ENCODE measurements at regions not wholly inside any gene's neighbourhood (a gene's known extent, or its start where the extent isn't known, plus 50 kb on each side); places are given as distances from the start of the nearest gene placed in this dataset.
"Not testable (repeated sequence)": the region's sequence is repeated elsewhere in the genome, so short reads cannot be mapped to it uniquely, and the experiment has no call there.

DNA sequence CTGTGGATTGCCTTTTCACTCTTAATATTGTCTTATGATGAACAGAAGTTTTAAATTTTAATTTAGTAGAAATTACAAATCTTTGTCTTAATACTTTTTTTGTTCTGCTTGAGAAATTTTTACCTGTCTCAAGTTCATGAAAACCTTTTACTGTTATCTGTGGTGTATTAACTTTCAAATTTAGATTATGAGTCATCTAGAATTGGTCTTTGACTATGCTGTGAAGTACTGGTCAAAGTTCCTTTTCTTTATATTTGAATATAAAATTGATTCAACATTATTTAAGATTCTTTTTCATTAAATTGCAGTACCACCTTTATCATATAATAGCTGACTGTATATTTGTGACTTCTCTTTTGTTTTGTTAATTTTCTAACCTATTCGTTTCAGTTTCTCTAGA is 1385.5 kb upstream of the ZEB2 start:
- H3K27me3 ChIP-seq (ENCODE audit: control insufficient read depth, insufficient read depth, low read length) = no peaks in the 10 kb centered on the region
- DNase-seq = no peak
- no peaks in the 10 kb centered on the region for H3K36me3 ChIP-seq (replicated peaks; ENCODE audit: control insufficient read depth, insufficient read depth, low read length)
- H3K4me3 ChIP-seq (ENCODE audit: insufficient read depth, low read depth, low read length) = no peak overlapping the region

GRCh38 chr2:145897151-145897550 is 1377.2 kb upstream of the ZEB2 start:
- Histone ChIP-seq H3K27me3 (ENCODE audit: control insufficient read depth, insufficient read depth, low read length) (no peaks in the 10 kb centered on the region), H3K36me3 (replicated peaks; ENCODE audit: control insufficient read depth, insufficient read depth, low read length) (no peaks in the 10 kb centered on the region), H3K4me3 (ENCODE audit: insufficient read depth, low read depth, low read length) (no peak overlapping the region)
- DNase-seq = no peak

DNA sequence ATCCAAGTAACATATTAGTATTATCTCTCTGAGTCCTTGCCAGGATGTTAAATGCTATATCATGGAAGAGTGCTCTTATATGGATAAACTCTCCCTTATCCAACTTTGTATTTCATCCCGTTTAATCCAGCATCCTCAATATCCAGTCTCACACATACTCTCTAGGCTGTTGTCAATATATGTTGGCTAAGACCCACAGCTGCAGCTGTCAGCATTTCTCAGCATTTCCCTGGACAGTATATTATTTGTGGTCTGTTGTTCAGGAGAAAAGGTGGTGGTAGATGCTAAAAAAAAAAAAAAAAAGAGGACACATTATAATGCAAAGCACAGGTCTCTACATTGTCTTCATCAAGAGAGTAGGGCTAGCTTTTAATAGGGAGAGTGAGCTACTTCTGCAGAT is 1368.0 kb upstream of the ZEB2 start:
- Histone ChIP-seq H3K36me3 (replicated peaks; ENCODE audit: control insufficient read depth, insufficient read depth, low read length) (no peaks in the 10 kb centered on the region), H3K27me3 (ENCODE audit: control insufficient read depth, insufficient read depth, low read length) (no peaks in the 10 kb centered on the region), H3K4me3 (ENCODE audit: insufficient read depth, low read depth, low read length) (no peak overlapping the region)
- DNase-seq = no peak

DNA sequence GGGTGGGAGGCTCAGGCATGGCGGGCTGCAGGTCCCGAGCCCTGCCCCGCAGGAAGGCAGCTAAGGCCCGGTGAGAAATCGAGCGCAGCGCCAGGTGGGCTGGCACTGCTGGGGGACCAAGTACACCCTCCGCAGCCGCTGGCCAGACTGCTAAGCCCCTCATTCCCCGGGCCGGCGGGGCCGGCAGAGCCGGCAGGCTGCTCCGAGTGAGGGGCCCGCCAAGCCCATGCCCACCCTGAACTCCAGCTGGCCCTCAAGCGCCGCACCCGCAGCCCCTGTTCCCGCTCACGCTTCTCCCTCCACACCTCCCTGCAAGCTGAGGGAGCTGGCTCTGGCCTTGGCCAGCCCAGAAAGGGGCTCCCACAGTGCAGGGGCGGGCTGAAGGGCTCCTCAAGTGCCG is 1361.1 kb upstream of the ZEB2 start:
- not testable (repeated sequence) for DNase-seq; H3K36me3 ChIP-seq (replicated peaks; ENCODE audit: control insufficient read depth, insufficient read depth, low read length); H3K27me3 ChIP-seq (ENCODE audit: control insufficient read depth, insufficient read depth, low read length); H3K4me3 ChIP-seq (ENCODE audit: insufficient read depth, low read depth, low read length)

GRCh38 chr2:145875016-145875415 is 1355.1 kb upstream of the ZEB2 start:
- Histone ChIP-seq H3K27me3 (ENCODE audit: control insufficient read depth, insufficient read depth, low read length) (no peaks in the 10 kb centered on the region), H3K4me3 (ENCODE audit: insufficient read depth, low read depth, low read length) (no peak overlapping the region), H3K36me3 (replicated peaks; ENCODE audit: control insufficient read depth, insufficient read depth, low read length) (no peaks in the 10 kb centered on the region)
- DNase-seq = no peak

GRCh38 chr2:145874466-145874865 is 1354.5 kb upstream of the ZEB2 start:
- Histone ChIP-seq H3K27me3 (ENCODE audit: control insufficient read depth, insufficient read depth, low read length) (no peaks in the 10 kb centered on the region), H3K4me3 (ENCODE audit: insufficient read depth, low read depth, low read length) (no peak overlapping the region), H3K36me3 (replicated peaks; ENCODE audit: control insufficient read depth, insufficient read depth, low read length) (no peaks in the 10 kb centered on the region)
- no peak for DNase-seq

- no peak overlapping the region for H3K4me3 ChIP-seq (ENCODE audit: insufficient read depth, low read depth, low read length)
- DNase-seq = no peak
- H3K27me3 ChIP-seq (ENCODE audit: control insufficient read depth, insufficient read depth, low read length) = no peaks in the 10 kb centered on the region
- no peaks in the 10 kb centered on the region for H3K36me3 ChIP-seq (replicated peaks; ENCODE audit: control insufficient read depth, insufficient read depth, low read length)
Observed at GRCh38 chr2:145864501-145864900, 1344.6 kb upstream of the ZEB2 start.

- no peak for DNase-seq
- no peaks in the 10 kb centered on the region for H3K36me3 ChIP-seq (replicated peaks; ENCODE audit: control insufficient read depth, insufficient read depth, low read length)
- H3K27me3 ChIP-seq (ENCODE audit: control insufficient read depth, insufficient read depth, low read length) = no peaks in the 10 kb centered on the region
- H3K4me3 ChIP-seq (ENCODE audit: insufficient read depth, low read depth, low read length) = no peak overlapping the region
Observed at GRCh38 chr2:145861940-145862339, 1342.0 kb upstream of the ZEB2 start.

DNA sequence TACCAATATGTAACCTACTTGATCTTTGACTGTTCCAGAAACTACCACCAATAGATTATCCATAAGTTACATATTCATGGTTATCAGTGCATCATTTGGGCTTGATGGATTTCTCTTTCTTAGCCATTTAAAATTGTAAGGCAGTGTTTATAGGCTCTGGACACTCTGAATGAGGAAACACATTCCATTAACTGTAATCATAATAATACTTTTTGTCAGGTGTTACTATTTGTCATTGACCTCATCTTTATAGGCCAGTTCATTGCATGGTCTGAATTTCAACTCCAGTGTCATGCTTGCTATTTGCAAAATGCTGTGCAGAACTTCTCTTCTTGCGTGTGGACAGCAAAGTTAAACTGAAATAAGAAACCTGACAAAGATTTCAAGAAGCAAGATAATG is 1340.2 kb upstream of the ZEB2 start:
- DNase-seq = no peak
- Histone ChIP-seq H3K36me3 (replicated peaks; ENCODE audit: control insufficient read depth, insufficient read depth, low read length) (no peaks in the 10 kb centered on the region), H3K27me3 (ENCODE audit: control insufficient read depth, insufficient read depth, low read length) (no peaks in the 10 kb centered on the region), H3K4me3 (ENCODE audit: insufficient read depth, low read depth, low read length) (no peak overlapping the region)

DNA sequence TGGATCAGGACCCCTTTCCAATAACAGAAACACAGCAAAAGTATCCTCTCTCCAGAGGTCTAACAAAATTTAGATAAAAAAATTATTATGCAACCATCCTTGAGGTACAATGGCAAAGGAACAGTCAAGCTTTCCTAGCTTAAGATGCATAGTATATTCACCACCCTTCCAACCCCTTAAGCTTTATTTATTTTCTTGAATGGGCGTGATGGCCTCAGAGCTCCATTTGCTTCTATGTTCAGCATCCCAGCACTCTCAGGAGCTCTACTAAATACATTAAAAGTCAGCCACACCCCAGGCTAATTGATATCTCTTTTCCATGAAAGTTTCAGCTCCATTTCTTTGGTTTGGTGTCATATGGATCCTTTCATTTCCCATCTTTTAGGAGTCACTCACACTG is 1335.2 kb upstream of the ZEB2 start:
- Histone ChIP-seq H3K27me3 (ENCODE audit: control insufficient read depth, insufficient read depth, low read length) (no peaks in the 10 kb centered on the region), H3K4me3 (ENCODE audit: insufficient read depth, low read depth, low read length) (no peak overlapping the region), H3K36me3 (replicated peaks; ENCODE audit: control insufficient read depth, insufficient read depth, low read length) (no peaks in the 10 kb centered on the region)
- DNase-seq = no peak

GRCh38 chr2:145854039-145854755 is 1334.3 kb upstream of the ZEB2 start:
- no peaks in the 10 kb centered on the region for H3K27me3 ChIP-seq (ENCODE audit: control insufficient read depth, insufficient read depth, low read length)
- no peak overlapping the region for H3K4me3 ChIP-seq (ENCODE audit: insufficient read depth, low read depth, low read length)
- no peaks in the 10 kb centered on the region for H3K36me3 ChIP-seq (replicated peaks; ENCODE audit: control insufficient read depth, insufficient read depth, low read length)
- DNase-seq = no peak

DNA sequence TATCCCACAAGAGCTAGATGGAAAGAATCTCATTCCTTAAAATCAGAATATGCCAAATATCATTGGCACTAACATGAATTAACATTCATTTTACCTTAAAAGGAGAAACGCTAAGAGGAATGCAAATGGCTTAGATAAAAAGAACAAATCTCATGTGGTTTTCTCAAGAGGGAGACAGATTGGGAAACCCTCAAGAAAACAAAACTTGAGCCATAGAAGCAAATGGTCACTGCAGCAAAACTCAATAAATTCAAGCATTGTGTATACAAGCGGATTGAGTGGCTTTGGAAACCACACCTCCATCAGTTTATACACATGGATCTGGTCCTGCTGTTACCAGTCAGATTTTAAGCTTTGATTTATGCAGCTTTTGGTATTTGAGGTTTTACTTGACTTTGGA is 1331.8 kb upstream of the ZEB2 start:
- no peak for DNase-seq
- no peak overlapping the region for H3K4me3 ChIP-seq (ENCODE audit: insufficient read depth, low read depth, low read length)
- H3K36me3 ChIP-seq (replicated peaks; ENCODE audit: control insufficient read depth, insufficient read depth, low read length) = no peaks in the 10 kb centered on the region
- H3K27me3 ChIP-seq (ENCODE audit: control insufficient read depth, insufficient read depth, low read length) = no peaks in the 10 kb centered on the region

GRCh38 chr2:145849466-145849865 is 1329.5 kb upstream of the ZEB2 start:
- Histone ChIP-seq H3K27me3 (ENCODE audit: control insufficient read depth, insufficient read depth, low read length) (no peaks in the 10 kb centered on the region), H3K4me3 (ENCODE audit: insufficient read depth, low read depth, low read length) (no peak overlapping the region), H3K36me3 (replicated peaks; ENCODE audit: control insufficient read depth, insufficient read depth, low read length) (no peaks in the 10 kb centered on the region)
- DNase-seq = no peak

DNA sequence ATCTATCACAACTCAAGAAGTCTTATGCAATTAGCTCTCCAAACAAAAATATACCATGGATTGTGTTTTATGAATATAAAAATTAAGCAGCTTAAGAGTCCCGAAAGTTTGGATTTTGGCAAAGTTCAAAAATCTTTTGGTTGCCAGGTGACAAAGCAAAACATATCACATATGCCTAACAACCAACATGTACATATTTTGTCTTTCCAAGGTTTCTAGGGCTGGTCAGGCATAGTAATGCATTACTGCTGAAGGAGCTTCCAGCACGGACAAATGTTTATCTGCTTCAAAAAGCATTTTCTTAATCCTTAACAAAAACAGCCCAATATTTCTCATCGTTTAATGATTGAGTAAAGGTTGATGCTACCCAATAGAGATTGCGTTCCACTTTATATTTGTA is 1327.1 kb upstream of the ZEB2 start:
- DNase-seq = no peak
- no peaks in the 10 kb centered on the region for H3K36me3 ChIP-seq (replicated peaks; ENCODE audit: control insufficient read depth, insufficient read depth, low read length)
- no peak overlapping the region for H3K4me3 ChIP-seq (ENCODE audit: insufficient read depth, low read depth, low read length)
- H3K27me3 ChIP-seq (ENCODE audit: control insufficient read depth, insufficient read depth, low read length) = no peaks in the 10 kb centered on the region

DNA sequence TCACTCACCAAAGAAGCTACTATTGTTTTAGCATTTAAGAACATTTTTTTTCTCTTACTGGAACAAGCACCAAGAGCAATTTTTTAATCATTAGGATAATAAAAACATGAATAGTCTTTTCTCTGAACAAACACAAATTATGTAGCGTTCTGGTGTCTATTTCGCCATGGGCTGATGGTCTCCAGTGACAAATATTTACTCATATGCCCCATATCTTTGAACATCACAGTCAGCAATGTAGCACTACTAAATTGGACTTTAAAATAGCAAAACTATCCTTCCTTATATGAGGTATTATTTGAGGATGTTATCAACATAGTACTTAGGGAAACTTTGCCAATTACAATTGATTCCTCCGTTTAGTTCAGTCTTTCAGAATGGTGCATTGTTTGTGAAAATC is 1326.0 kb upstream of the ZEB2 start:
- Histone ChIP-seq H3K36me3 (replicated peaks; ENCODE audit: control insufficient read depth, insufficient read depth, low read length) (no peaks in the 10 kb centered on the region), H3K27me3 (ENCODE audit: control insufficient read depth, insufficient read depth, low read length) (no peaks in the 10 kb centered on the region), H3K4me3 (ENCODE audit: insufficient read depth, low read depth, low read length) (no peak overlapping the region)
- no peak for DNase-seq

Measured in H7 (cell line).